ENCODE measurements at regions not wholly inside any gene's neighbourhood (a gene's known extent, or its start where the extent isn't known, plus 50 kb on each side); places are given as distances from the start of the nearest gene placed in this dataset.

- no peak for DNase-seq
These were observed 235.2 kb upstream of the RAB4A start for GRCh38 chr1:229035748-229036082.

GRCh38 chr1:229037806-229038405 lies 233.0 kb upstream of the RAB4A start:
- no peak for DNase-seq

GRCh38 chr1:229040630-229041358 lies 230.1 kb upstream of the RAB4A start:
- no peak for DNase-seq

DNA sequence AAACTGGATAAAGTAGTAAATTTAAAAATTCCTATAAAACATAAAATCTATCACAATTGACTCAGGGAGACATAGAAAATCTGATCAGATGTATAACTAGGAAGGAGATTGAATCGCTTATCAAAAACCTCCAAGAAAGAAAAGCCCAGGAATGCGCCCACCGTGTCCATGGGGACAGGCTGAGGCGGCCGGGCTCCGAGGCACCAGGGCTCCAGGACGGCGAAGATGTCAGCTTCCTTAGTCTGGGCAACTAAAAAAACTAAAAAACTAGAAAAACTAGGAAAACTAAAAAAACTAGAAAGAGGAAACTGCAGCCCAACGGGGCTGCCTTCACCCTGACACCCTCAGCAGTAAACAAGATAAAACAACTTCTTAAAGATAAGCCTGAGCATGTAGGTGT lies 229.0 kb upstream of the RAB4A start:
- no peak for DNase-seq

- no peak for DNase-seq
These were observed 228.4 kb upstream of the RAB4A start for GRCh38 chr1:229042482-229042881.

DNA sequence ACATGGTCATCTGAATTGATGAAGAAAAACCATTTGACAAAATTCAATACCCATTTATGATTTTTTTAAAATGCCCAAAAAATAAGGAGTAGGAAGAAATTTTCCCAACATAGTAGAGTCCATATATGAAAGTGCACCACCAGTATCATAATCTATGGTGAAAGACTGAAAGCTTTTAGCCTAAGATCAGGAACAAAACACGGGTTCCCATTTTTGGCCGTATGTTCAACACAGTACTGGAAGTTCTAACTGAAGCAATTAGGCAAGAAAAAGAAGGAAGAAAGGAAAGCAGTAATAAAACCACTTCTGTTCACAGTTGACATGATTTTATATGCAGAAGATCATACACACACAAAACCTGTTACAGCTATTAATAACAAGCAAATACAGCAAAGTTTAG lies 227.8 kb upstream of the RAB4A start:
- no peak for DNase-seq

DNA sequence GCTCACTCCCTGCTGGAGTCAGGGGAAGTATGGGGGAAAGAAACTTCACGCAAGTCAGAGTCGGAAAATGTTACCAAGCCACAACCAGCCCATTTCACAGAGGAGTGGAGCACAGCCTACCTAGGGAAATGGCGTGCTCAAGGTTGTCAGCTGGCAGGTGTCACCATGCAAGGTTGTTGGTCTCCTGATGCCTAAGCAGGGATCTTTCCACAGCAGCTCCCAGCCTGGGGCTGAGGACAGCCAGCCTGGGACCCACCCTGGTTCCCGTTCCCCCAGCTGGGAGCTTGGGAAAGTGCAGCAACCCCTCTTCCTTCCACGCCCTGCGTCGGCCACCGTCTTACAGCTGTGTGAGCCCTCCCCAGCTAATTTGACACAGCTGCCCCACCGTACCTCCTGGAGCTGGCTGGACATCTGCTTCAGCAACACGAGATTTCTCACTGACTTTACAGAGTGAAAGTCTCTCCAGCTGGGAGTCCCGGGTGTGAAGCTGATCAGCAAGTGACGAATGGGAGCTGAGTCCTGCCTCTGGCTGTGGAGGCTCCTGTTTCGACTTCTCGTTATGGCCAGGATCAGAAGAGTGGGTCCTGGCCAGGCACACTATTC lies 224.6 kb upstream of the RAB4A start:
- no peak for DNase-seq

GRCh38 chr1:229047161-229047839 lies 223.6 kb upstream of the RAB4A start:
- no peak for DNase-seq

DNA sequence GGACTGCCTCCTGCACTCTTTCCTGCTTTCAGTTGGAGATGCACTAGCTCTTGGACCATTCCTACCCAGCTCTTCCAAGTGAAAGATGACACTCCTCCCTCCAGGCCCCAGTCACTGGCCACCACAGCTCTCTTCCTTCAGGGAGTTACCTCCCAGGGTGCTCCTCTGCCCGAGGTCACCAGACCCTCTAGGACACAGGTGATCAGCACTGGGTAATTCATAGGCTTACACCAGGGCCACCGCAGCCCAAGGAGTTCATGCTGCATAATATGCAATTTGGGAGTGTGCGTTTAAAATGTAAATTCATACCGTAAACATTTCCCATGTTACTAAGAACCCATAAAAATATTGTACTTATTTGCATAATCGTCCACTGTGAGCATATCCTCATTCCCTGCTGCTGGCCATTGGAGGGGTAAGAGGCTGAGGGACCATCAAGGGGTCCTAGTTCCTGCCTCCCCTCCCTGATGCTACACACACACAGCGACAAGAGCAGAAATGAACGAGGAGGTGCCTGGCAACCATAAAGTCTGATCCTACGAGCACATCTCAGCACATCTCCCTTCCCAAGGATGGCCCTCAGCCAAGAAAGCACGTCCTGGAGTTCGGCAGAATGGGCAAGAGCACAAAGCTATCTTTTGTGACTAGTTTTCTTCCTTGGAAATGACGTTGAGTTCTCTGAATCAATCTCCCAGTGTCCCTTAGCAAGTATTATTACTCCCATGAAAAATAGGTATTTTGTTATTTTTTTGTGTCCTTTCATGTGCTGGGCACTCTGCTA lies 222.9 kb upstream of the RAB4A start:
- no peak for DNase-seq

- no peak for DNase-seq
These were observed 222.0 kb upstream of the RAB4A start for GRCh38 chr1:229048896-229049295.

- no peak for DNase-seq
These were observed 214.9 kb upstream of the RAB4A start for GRCh38 chr1:229056046-229056445.

- DNase-seq, result peak; percentile 26
These were observed 212.8 kb upstream of the RAB4A start for GRCh38 chr1:229058111-229058561.

DNA sequence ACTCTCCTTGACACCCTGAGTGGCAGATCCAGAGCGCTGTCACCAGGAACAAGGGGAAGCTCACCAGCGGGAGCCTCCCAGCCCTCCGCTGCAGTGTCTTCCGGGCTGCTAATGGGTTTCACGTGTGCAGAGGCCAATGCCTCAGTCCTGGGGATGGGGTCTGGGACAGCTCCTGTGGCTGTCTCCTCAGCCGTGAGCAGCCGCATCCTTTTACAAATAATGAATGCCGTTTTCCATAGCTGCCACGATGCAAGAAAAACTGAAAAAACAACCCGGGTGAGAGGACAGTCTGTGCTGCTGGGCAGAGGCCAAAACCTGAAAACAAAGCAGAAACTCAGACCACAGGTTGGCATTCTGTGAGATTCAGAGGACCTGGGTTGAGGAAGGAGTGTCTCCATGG lies 212.2 kb upstream of the RAB4A start:
- no peak for DNase-seq

DNA sequence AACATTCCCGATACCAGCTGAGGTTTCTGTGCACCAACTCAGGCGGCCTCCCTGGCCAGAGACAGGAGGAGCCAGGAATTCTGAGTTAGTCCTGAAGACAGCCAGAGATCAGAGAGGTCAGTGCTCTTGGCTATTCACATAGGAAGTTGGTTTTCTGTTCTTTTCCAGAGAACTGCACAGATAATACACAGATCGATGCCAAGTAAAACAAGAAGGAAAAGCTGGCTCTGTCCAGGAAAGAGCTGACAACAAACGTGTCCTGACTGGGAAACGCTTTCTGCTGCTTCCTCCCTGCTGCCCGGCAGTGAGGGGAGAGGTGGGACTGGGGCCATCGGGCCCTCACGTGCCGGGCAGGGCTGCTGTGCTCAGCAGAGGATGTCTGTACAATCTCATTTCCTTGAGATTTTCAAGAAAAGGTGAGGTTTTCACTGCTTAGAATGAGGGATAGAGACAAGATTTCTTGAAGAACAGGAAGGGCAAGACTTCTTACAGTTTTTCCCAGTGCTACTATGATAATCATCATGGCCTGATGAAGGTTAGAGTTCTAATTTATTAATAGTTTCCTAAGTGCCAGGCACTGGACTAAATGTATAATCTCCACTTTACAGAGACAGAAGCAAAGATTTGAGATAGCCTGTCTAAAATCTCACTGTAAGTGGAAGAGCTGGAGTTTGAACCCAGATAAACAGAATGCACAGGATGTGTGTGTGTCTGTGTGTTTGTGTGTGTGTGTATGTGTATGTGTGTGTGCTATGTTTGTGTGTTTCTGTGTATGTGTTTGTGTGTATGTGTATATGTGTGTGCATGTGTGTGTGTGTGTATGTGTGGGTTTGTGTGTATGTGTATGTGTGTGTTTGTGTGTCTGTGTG lies 211.0 kb upstream of the RAB4A start:
- DNase-seq, result no peak

- DNase-seq, result no peak
These were observed 208.8 kb upstream of the RAB4A start for GRCh38 chr1:229062135-229062534.

DNA sequence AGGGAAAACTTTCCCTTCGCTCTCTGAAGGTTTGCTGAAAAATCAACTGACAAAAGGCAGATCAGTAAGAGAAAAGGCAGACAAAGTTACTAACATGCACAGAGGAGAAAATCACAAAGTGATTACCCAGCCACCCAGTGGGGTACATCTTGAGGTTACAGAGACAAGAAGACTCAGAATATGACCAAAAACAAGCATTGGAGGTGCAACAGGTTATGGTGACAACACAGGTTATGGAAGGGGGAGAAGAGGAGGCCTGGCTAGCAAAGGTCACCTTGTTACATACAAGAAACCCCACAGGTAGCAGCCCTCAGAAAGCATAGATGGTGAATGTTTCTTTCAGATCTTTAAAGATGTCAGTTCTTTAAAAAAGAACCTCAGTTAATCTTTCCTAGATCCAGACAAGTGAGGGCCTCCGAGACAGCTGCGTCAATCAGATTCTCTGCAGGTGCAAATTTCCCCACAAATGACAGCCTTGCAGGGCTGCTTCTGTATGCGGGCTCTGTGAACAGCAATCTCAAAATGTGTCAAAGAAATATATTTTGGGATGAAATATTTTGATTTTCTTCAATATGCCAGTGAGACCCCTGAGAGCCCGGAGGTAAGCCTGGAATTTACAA lies 207.6 kb upstream of the RAB4A start:
- no peak for DNase-seq

DNA sequence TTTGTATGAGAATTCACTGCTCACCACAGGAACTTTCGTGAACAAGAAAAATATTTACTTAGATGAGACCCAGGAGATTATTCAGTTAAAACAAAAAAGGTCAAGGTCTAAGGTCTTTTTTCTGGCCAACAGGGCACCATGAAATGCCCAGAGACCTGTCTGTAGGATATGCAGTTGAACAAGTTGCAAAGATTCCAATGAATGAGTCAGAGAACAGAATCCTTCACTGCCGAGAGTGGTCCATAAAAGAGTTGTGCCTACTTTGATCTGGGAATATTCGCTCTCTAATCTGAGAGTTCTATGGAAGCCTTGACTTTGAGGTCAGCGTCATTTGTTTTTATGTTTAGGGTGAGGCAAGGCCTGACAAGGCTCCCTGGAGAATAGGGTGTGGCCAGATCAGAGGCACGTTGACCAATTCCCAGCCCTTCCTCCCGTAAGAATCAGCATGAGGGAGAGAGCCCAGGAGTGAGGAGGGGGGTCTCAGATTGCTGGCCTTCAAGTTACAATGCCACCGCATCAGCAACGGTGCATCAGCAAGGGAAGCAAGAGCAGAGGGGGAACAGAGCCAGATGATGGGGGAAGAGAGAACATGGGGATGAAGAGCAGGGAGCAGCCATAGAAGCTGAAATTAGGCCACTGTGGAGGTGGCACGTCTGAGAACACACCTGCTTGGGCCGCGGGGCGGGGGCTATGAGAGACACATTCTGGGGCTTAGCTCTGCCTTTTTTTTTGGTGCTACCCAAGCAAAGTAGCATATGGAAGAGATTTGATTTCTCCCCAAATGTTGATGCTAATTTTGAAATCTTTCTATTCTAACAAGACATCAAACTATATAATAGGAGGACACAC lies 206.4 kb upstream of the RAB4A start:
- no peak for DNase-seq

DNA sequence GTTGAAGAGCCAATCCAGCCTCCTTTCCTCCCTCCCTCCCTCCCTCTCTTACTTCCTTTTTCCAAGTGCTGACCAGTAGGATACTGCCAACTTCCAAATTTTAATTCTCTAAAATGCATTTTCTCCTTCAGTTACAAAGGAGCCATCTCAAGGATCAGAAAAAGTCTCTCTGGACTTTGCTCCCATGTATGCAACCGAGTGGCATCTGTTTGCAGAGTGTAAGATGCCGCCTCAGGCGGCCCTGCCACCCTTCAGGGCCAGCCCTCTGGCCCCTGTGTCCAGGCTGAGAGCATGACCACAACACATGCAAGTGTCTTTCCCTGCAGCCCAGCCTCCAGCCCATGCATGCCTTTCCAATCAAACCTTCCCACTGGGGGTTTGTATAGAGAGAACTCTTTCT lies 205.3 kb upstream of the RAB4A start:
- DNase-seq, result no peak

- no peak for DNase-seq
These were observed 204.3 kb upstream of the RAB4A start for GRCh38 chr1:229066591-229066990.

DNA sequence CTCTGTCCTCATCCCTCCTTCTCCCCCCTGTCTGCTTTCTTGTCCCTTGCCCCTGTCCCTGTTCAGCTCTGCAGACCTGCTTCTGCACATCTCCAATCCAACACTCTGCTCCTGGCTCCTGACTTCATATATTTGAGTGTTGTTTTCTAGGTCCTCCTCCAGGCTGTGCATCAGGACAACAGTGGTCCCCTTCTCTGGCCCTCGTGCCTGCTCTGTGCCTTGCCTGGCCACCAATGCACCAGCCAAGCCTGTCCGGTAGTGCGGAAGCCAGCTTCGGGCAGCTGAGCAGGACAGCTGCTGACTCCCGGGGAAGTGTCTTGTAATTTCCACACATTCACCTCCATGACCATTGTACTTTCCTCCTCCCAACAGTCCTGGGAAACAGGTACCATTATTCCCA lies 203.4 kb upstream of the RAB4A start:
- no peak for DNase-seq

Data from COR-L47 (cell line).